ENCODE measurements at regions not wholly inside any gene's neighbourhood (a gene's known extent, or its start where the extent isn't known, plus 50 kb on each side); places are given as distances from the start of the nearest gene placed in this dataset.
"Not testable (repeated sequence)": the region's sequence is repeated elsewhere in the genome, so short reads cannot be mapped to it uniquely, and the experiment has no call there.

DNA sequence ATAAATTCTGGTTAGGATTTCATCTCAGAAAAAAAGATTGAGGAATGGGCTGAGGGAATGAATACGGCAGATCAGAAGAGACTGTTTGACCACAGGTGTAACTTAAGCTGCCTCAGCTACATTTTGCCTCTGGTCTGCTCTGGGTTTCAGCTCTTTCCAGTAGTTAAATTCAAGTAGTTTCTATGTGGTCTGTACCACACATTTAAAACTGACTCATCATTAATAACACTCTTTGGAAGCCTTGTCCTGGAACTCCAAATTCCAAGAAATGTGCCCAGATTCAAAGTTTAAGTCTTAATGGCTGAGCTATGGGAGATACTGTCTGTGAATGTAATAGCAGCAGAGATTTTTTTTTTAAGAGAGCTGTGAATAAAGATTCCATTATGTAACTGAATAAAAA lies 133.1 kb upstream of the IGSF10 start:
- DNase-seq (ENCODE audit: low read depth): no peak

DNA sequence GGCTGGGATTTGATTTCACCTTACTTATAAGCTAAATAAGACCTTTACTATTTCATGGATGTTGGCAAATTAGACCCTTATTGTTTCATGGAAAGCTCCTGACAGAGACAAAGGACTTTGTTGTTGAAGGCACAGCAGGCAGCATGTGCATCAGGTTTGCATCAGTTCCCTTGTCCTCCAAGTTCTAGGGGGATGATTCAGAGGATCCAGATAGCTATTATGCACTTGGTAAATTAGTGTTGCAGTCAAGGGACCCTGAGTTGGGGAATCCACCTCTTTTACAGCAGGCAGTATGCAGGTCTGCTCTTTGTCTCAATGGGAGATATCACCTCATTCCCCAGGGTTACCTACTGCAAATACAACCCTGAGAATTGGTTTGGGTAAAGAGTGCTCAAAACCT lies 131.4 kb upstream of the IGSF10 start:
- no peak for DNase-seq (ENCODE audit: low read depth)

DNA sequence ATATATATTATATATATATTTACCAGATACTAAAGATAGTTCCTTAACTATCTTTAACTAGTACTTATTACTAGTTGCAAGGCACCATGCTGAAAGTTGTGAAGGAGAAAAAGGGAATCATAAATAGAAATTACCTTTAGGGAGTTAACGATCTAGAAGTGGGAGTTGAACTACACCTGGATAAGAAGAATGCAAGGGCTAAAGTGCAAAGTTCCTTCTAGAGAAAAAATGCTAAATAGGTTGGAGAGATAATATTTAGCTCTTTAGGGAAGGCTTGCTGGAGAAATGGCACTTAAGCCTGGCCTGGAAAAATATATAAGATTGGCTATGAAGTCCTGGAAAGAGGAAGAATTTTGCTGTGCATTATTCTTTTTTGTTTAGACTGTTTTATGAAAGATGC lies 130.6 kb upstream of the IGSF10 start:
- no peak for DNase-seq (ENCODE audit: low read depth)

DNA sequence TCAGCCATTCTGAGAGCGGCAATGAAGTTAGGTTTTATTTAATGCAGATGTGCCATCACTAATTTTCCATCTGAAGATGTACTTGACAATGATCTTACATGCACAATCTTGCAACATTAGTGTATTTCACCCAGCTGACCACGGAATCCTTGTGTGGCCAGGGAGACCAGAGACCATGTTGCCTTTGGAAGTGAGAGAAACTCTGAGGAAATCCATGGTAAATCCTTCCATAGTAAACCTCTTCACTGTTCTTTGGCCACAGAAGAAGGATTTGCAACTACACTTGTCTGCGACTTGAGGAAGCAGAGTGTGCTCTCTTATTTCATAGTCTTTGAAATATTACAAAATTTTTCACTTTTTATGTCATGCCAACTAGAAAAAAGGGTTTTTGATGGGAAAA lies 128.4 kb upstream of the IGSF10 start:
- no peak for DNase-seq (ENCODE audit: low read depth)

DNA sequence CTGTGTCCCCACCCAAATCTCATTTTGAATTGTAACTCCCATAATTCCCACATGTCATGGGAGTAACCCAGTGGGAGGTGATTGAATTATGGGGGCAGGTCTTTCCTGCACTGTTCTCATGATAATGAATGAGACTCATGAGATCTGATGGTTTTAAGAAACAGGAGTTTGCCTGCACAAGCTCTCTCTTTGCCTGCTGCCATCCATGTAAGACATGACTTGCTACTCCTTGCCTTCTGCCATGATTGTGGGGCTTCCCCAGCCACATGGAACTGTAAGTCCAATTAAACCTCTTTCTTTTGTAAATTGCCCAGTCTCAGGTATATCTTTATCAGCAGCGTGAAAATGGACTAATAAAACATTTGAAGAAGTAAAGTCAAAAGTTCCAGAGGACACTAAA lies 126.8 kb upstream of the IGSF10 start:
- DNase-seq (ENCODE audit: low read depth): not testable (repeated sequence)

DNA sequence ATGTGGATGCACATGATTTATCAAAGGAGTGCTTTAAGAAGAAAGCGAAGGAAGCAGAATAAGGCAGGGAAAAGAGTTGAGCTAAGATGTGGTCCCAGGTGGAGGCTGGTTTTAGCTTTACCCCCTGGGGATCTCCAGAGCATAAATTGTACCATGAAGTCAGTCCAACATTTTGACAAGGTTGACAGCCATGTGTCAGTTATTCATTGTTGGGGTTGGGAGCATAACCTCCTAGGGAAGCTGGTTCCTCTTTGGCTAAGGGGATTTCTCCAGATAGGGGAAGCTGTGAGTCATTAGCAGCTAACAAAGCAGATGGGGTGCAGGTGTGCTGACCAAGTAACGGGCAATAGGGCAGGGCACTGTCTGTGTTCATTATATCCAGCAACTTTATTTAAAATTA lies 123.7 kb upstream of the IGSF10 start:
- DNase-seq (ENCODE audit: low read depth): no peak

DNA sequence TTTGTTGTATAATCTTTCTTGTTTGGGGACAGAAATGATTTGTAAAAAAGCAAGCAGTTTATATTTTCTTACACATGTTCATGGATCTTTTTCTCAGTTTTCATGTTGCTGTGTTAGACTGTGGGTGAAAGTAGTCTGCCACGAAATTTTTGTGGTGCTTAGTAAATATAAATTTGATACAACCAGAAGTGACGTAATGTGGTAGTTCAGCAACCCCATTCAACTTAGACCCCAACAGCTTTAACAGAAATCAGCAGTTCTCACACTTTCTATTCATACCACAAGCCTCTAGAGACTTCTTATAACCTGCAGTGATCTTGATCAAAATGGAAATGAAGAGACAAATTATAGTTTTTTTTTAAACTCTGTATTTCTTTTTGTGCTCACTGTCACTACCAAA lies 120.2 kb upstream of the IGSF10 start:
- no peak for DNase-seq (ENCODE audit: low read depth)

DNA sequence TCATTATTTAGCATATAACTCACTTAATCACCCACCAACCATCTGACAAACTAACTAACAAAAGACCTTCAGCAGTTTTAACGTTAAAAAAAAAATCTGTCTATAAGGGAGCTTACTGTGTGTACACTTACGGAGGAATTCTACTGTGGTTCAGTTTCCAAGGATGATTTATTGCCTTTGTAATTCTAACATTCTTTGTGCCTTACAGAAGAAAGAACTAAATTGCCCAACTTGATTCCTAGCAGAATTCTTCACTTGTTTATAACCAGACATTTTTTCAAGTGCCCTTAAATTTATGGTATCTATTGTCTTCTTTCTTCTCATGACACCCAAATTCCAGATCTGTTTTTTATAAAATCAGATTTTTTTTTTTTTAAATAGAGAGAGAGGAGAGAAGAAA lies 119.7 kb upstream of the IGSF10 start:
- DNase-seq (ENCODE audit: low read depth): peak; percentile 56

DNA sequence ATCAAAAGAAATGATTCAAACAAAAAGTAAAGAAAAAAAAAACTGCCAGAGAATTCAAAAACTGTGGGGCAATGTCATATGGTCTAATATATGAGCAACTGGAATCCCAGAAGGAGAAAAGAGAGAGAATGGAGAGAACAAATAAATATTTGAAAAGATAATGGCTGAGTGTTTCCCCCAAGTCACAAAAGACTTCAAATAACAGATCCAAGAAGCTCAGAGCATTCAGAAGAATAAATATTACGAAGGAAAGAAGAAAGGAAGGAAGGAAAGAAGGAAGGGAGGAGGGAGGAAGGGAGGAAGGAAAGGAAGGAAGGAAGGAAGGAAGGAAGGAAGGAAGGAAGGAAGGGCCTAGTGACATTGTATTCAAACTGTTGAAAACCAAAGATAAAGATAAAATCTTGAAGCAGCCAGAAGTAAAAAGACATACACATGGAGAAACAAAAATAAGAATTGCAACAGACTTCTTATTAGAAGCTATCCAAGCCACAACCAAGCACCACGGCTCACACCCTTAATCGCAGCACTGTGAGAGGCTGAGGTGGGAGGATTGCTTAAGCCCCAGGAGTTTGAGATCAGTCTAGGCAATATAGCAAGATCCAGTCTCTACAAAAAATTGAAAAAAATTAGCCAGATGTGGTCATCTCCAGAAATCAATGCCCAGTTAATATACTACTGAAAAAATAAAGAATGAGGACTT lies 118.9 kb upstream of the IGSF10 start:
- peak; percentile 22 for DNase-seq (ENCODE audit: low read depth)

DNA sequence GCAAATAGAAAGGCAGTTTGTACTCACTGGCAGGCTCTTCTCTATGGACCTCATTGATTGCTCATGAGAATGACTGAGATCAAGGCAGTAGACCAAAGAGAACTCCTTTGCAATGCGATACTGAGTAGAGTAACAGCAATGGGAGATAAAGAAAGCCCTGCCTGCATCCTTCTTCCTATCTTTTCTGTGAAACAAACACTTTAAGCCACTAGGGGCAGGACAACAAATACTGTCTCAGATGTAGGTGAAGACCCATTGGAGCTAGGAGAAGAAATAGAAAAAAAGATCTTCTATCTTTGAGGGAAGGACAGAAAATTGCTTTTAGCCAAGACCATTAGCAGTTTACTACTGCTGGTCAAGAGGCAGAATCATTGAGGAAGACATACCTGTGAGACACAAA lies 117.6 kb upstream of the IGSF10 start:
- no peak for DNase-seq (ENCODE audit: low read depth)

DNA sequence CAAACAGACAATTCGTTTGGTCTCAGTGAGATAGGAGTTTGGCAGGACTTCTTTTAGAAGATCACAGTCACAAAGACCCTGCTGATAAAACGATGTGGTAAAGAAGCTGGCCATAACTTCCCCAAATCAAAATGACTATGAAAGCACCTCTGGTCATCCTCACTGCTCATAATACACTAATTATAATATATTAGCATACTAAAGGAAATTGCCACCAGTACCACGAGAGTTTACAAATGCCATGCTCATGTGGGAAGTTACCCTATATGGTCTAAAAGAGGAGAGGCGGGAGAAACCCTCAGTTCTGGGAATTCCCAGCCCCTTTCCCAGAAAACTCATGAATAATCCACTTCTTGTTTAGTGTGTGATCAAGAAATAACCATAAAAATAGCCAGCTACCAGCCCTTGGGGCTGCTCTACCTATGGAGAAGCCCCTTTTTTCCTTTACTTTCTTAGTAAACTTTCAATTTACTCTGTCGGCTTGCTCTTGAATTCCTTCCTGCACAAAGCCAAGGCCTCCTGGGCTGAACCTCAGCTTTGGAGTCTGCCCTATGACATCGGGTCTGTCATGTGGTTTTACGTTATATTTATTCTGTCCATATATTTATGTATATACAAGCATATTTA lies 115.8 kb upstream of the IGSF10 start:
- no peak for DNase-seq (ENCODE audit: low read depth)

DNA sequence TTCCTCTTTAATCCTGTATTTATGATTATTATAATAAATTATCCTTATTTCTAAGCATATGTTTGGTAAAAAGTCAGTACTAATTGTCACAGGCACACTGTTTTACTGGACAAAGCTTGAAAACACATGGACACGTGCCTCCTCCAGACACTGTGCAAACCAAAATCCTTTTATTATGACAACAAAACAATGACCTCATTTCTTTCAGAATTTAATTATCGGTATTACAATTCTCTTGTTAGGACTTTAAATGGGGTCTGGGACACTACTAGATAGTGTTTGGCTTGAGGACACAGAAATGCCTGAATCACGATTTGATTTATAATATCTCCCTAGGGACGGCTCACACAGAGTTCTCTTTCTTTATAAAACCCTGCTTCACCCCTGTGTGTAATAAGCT lies 107.3 kb upstream of the IGSF10 start:
- no peak for DNase-seq (ENCODE audit: low read depth)

DNA sequence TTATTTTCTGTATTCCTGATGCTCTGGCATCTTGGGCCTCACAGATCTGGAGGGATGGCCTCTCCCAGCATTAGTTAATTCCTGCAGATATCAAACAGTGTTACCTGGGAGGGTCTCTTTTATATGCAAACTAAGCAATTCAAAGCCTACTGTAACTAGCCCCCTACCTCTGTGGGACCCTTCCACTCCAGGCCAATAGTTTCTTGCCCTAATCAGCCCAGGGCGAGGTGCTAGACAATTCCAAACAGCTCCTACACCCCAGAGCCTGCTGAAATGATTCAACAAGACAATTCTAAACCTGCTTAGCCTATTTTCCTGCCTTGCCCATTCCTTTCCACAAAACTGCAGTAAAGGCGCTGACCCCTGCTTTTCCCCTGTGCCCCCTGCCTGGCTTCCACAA lies 106.6 kb upstream of the IGSF10 start:
- DNase-seq (ENCODE audit: low read depth): no peak

DNA sequence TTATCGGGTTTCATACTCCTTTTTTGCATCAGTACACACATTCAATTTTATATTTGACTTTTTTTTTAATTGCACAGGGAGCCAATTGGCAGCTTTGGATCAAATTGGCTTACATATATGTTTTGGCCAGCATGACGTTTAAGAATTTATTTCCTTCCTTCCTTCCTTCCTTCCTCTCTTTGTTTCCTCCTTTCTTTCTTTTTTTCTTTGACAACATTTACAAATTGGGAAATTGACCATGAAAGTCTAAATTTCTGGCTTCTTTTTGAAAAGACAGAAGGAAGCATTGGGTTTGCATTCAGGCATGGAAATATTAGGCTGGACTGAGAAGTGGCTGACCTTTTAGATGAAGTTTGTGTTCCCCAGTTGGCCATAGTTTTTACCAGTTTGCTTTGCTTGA lies 103.4 kb upstream of the IGSF10 start:
- no peak for DNase-seq (ENCODE audit: low read depth)

DNA sequence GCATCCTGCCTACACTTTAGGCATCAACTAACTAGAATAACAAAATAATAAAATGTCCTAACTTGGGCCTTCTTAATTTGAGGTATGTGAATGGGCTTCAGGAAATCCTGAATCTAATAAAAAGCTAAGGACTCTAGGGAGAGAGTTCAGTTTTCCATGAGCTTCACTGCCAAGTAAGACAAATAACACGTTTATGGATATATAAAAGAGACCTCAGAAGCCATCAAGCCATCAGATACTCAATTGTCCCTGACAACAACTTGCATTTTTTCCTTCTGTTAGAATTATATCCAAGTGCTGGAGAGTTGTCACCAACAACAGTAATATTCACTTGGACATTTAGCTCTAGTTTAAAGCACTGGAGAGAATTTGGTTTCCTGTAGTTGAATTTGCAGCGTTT lies 102.4 kb upstream of the IGSF10 start:
- no peak for DNase-seq (ENCODE audit: low read depth)

DNA sequence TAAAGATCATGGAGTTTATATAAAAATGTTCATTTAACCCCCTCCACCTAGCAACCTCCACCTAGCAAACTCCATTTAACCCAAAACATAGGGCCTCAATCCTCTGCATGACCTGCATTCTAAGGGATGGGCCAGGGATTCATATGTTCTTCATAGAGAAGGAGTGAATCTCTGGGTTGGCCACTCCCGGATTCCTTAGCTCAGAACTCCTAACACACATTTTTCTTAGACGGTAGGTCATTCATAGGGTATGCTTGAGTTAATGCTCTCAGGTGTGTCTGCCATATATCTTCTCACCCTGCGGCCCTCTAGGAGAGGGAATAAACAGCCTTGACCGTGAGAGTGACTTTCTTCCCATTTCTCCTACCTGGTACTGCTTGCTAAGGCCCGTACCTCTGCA lies 102.0 kb upstream of the IGSF10 start:
- DNase-seq (ENCODE audit: low read depth): no peak

DNA sequence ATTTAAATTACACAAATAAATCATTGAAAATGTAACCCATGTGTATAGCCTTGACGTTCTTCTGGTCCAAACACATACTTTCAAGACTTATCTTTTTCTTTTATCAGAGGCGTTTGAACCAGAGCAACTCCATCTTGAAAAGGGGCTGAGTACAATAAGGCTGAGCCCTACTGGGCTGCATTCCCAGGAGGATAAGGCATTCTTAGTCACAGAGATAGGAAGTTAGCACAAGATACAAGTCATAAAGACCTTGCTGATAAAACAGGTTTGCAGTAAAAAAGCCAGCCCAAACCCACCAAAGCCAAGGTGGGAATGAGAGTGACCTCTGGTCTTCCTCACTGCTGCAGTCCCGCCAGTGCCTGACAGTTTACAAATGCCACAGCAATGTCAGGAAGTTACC lies 101.0 kb upstream of the IGSF10 start:
- no peak for DNase-seq (ENCODE audit: low read depth)

DNA sequence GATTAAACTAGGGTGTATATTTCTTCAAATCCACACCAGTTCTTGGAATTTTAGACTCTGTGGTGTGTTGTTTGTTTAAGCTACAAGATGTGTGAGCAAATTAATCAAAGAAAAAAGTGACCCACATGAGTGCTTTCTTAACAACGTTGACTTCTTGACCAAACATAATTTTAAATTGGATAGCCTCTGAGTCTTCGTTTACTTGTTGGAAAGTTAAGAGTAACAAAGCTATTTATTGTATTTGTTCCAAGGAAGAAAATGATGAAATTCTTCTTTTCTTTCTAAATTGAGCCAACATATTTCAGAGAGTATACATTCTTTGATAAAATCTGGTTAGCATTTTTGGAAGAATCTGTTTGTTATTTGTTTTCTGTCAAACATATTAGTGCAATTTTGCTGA lies 99.9 kb upstream of the IGSF10 start:
- DNase-seq (ENCODE audit: low read depth): no peak

DNA sequence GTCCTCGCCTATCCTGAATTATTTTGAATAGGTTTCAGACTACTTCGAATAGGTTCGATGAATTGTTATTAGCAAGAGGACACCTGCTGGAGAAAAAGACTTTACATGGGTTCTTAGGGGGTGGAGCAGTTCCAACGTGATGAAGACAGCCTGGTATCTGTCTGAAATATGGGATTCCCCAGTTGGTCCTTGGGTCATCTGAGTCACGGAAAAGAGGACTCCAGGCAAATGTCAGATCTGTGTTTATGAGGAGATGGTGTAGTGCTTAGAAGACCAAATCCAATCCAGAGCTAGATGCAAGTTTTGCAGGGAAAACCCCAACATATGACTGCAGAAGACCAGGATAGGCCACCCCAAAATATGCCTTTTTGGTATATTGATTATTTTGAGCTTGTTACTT lies 98.9 kb upstream of the IGSF10 start:
- DNase-seq (ENCODE audit: low read depth): no peak

DNA sequence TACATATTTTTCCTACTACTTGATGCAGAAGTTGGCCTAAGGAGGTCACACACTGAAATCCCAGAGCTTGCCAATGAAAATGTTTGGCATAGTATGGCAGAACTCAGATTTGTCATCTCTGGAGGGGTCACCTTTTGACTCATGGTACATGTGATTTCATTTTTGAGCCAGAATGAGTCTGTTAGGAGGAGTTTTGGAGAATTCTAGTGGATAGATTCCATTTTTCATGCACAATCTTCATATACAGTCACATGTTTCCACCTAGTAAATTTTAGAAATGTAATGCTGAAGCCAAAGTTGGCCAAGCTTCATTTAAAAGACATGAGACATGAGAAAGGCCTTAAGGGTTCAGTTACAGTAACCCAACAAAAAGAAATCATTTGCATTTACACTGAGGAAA lies 97.8 kb upstream of the IGSF10 start:
- peak; percentile 54 for DNase-seq (ENCODE audit: low read depth)

DNA sequence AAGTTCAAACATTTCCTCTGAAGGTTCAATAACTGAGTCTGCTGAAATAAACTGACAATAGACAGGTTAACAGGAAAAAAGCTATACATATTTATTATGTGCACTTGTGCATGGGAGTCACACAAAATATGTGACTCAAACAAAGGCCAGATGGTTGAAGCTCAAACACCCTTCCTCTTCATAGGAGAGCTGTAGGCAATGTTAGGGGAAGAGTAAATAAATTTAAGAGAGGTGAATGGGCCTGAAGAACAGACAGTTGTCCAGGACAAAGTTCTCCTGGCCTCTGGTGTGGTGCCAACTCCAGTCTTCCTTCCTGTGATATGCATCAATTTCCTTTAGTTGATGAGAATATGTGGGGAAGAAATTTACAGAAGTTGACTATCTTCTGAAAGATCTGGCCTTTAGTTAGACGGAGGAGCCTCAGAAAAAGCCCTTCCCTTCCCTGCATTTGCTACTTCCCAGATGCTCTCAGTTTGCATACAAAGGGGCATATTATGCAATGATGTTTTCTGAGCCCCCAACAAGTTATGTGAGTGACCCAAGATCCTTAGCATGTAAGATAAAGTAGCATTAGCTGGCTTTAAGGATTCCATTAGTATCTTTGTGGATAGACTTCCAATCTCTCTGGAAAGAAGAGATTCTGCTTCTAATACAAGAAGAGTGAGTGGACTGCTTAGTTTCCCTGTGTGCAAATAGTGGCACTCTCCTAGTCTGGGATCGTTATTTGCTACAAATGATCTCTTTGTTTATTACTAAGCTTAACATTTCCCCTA lies 96.4 kb upstream of the IGSF10 start:
- DNase-seq (ENCODE audit: low read depth): no peak

DNA sequence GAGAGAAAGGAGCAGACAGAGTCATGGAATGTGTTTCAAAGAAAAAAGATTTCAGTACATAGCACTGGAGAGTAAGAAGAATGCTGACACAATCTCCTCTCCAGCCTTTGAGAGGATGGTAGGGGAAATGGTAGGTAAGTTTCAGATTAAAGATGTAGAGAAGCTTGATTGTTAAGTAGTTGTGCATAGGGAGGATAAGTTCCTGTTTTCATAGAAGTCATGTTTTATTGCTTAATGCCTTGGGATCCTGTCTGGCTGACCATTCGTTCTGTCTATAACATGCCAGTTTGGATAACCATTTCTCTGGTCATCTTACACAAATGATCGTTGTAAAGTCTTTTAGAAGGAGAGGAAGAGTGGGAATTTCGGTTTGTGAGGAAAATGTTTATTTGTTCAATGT lies 95.7 kb upstream of the IGSF10 start:
- no peak for DNase-seq (ENCODE audit: low read depth)

DNA sequence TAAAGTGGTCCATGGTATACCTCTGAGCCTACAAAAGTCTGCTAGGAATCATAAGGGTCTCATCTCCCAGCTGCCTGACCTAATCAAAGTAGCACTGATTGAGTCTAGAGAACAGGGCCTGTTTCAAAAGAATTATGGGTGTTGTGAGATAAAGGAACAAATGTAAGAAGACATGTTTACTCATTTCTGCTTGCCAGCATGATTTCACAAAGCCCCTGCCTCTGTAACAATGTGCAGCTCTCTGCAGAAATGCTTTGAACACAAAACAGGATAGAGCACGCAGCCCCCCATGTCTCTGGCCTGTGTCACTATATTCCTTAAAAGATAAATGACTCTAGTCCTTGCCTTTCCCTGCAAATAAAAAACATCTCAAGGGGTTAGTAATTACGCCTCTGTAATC lies 94.7 kb upstream of the IGSF10 start:
- no peak for DNase-seq (ENCODE audit: low read depth)

DNA sequence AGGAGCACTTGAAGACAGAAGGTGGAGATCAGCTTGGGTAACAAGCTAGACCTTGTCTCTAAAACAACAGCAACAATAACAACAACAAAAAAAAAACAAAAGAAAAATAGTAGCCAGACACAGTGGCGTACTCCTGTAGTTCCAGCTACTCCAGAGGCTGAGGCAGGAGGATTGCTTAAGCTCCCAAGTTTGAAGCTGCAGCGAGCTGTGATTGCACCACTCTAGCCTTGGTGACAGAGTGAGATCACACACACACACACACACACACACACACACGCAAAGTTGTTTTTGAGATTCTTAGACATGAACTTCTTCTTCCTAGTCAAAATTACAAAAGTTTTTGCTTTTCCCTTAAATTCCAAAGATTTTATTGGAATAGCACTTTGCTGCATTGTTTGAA lies 93.0 kb upstream of the IGSF10 start:
- no peak for DNase-seq (ENCODE audit: low read depth)

Data from fibroblast of the conjunctiva (primary cell).